ENCODE measurements at regions not wholly inside any gene's neighbourhood (a gene's known extent, or its start where the extent isn't known, plus 50 kb on each side); places are given as distances from the start of the nearest gene placed in this dataset.

- DNase-seq (ENCODE audit: low read depth) = no peak
- no peak overlapping the region for H3K4me3 ChIP-seq (replicated peaks; ENCODE audit: low read depth, low read length)
- no peak for TF ChIP-seq CTCF (IDR thresholded peaks at IDR 0.05; ENCODE audit: low read length, missing control alignments)
Observed at GRCh38 chr18:78447211-78447610, 532.4 kb upstream of the SALL3 start.

- no peak for TF ChIP-seq CTCF (IDR thresholded peaks at IDR 0.05; ENCODE audit: low read length, missing control alignments)
Observed at GRCh38 chr18:78448106-78448505, 531.5 kb upstream of the SALL3 start.

GRCh38 chr18:78448591-78448990 is 531.0 kb upstream of the SALL3 start:
- DNase-seq (ENCODE audit: low read depth) = no peak
- no peak overlapping the region for H3K4me3 ChIP-seq (replicated peaks; ENCODE audit: low read depth, low read length)
- TF ChIP-seq CTCF (IDR thresholded peaks at IDR 0.05; ENCODE audit: low read length, missing control alignments) = no peak

More at GRCh38 chr18:78448106-78448505, 531.5 kb upstream of the SALL3 start:
- DNase-seq (ENCODE audit: low read depth) = no peak
- no peak overlapping the region for H3K4me3 ChIP-seq (replicated peaks; ENCODE audit: low read depth, low read length)

DNA sequence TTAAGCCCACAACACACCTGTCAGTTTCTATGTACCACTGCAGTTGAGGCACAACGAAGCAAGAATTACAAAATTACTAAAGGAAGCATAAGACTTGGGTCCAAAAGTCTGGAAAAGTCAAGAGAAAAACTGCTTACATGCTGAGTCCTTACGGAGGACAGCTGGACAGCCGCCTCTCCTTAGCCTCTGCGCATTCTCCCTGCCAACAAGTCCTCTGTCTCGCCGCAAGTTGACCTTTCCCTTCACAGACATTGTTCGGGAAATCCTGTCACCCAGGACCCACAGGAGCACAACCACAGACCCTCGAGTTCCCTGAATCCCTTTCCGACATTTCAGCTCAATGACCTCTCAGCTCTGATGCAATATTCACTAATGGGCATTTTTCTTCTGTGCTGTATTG is 525.4 kb upstream of the SALL3 start:
- no peak for DNase-seq (ENCODE audit: low read depth)
- no peak overlapping the region for H3K4me3 ChIP-seq (replicated peaks; ENCODE audit: low read depth, low read length)
- no peak for TF ChIP-seq CTCF (IDR thresholded peaks at IDR 0.05; ENCODE audit: low read length, missing control alignments)

- no peak for DNase-seq (ENCODE audit: low read depth)
Observed at GRCh38 chr18:78455386-78455785, 524.2 kb upstream of the SALL3 start.

GRCh38 chr18:78457011-78457410 is 522.6 kb upstream of the SALL3 start:
- H3K4me3 ChIP-seq (replicated peaks; ENCODE audit: low read depth, low read length) = no peak overlapping the region
- TF ChIP-seq CTCF (IDR thresholded peaks at IDR 0.05; ENCODE audit: low read length, missing control alignments) = no peak
- DNase-seq (ENCODE audit: low read depth) = no peak

More at GRCh38 chr18:78455386-78455785, 524.2 kb upstream of the SALL3 start:
- no peak for TF ChIP-seq CTCF (IDR thresholded peaks at IDR 0.05; ENCODE audit: low read length, missing control alignments)
- no peak overlapping the region for H3K4me3 ChIP-seq (replicated peaks; ENCODE audit: low read depth, low read length)

DNA sequence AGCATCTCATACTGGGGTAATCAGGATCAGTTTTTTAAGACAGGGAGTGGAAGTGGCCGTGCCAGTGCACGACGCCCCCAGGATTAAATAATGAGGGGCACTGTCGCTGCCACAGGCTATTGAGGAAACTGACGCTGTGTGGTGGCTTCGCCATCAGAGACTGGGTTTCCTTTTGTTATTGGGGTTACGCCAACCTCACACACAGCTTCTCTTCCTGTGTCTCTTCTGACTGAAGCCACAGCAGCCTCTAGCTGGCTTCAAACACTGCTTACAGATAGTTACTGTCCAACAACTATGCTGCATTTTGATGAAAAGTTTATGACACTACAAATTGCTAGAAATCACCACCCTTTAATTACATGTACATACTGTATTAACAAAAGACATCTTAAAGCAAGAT is 521.9 kb upstream of the SALL3 start:
- no peak overlapping the region for H3K4me3 ChIP-seq (replicated peaks; ENCODE audit: low read depth, low read length)
- TF ChIP-seq CTCF (IDR thresholded peaks at IDR 0.05; ENCODE audit: low read length, missing control alignments) = no peak
- no peak for DNase-seq (ENCODE audit: low read depth)

Data from fibroblast of pulmonary artery (primary cell).